HG02973 (cell line): ENCODE measurements at regions not wholly inside any gene's neighbourhood (a gene's known extent, or its start where the extent isn't known, plus 50 kb on each side); places are given as distances from the start of the nearest gene placed in this dataset.

ENCODE experiments used
- ATAC-seq: cut with Tn5 transposase; IDR thresholded peaks from one replicate; pipeline ENCODE4 v1.9.1; 2021; ENCODE audit warnings: moderate library complexity; ENCODE audit not compliant: unreplicated experiment

DNA sequence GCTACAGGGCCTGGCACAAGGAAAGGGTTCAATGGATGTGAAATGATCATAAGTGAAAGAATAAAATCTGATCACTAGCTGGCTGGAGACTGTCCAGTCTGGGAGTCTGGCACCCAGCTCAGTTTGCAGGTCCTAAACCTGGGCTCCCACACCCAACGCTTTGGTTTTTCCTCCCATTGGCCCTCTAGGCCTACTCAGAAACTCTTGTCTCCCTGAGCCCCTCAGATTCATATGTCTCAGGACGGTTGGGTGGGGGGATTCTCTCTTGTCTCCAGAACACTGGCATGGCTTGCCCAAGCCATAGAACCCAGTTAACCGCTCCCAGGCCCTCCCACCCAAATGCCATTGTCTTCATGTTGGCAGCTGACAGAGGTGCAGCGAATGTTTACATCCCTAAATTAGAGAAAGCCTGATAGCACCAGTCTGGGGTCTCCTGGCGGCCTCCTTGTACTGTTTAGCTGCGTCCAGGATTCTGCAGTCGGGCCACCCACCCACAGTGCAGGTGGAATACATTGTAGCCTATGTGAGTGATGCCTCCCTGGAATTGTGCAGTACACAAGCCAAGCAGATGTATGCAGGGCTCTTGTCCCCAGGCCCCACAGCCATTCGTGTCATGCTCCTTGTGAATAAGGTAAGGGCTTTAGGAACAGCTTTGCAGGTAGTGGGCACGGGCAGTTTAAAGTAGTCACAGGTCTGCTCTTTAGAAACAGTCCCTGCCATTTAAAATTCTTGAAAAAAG is 266.3 kb downstream of the XXYLT1 start:
- no peak for ATAC-seq

DNA sequence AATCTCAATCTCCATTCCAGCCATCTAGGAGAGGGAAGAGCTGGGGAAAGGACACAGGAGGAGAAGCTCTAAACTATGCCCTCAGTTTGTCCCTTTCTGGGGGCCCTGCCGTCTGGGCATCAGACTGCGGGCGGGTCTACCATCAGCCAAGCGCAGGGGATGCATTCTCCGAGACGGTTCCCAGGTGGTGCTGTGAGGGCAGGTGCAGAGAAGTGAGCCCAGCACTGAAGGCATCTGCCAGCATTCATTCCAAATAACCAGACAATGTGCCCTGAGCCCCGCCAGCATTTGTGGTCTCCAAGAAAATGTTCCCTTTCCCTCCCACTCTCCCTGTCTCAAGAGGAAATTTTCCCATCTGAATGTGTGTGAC is 265.7 kb downstream of the XXYLT1 start:
- ATAC-seq: no peak

DNA sequence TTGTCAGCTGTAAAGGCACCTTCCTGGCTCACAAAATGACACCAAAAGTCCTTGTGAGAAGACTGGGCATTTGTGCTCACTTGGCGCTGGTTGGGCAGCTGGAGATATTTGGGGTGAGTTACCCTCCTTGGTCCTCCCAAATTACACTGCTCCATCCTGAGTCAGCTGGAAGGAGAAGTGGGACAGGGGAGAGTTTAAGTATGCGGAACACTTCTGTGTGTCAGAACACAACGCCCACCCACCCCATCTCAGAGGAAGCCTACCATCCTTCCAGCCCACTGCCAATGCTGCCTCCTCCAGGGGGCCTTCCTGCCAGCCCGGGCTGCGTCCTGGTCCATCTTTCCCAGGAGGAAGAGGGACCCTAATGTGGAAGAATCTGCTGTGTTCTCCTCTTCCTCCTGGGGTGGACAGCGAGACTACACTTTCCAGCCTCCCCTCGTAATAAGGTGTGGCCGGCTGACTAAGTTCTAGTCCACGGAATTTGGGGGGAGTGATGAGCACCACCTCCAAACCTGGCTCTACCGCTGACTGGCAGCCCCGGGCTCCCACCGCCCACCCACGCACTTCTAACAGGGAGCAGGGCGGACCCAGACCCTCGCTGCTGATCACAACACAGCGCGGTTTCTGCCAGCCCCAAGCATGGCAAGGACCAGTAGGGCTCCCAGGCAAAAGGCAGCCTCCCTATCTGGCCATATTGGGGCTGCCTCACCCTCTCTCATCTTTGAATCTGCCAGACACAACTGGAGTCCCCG is 265.0 kb downstream of the XXYLT1 start:
- no peak for ATAC-seq

DNA sequence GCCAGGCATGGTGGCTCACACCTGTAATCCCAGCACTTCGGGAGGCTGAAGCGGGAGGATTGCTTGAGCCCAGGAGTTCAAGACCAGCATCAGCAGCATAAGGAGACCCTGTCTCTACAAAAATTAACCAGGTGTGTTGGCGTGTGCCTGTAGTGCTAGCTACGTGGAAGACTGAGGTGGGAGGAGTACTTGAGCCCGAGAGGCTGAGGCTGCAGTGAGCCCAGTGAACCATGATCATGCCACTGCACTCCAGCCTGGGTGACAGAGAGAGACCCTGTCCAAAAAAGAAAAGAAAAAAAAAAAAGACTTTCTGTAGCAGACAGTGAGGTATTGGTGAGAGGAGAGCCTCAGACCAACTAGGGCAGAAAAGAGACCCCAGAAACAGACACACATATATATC is 263.8 kb downstream of the XXYLT1 start:
- no peak for ATAC-seq

- no peak for ATAC-seq
These were observed 263.2 kb downstream of the XXYLT1 start for GRCh38 chr3:195007766-195008165.

- ATAC-seq: no peak
These were observed 262.1 kb downstream of the XXYLT1 start for GRCh38 chr3:195008816-195009215.

GRCh38 chr3:195009616-195010015 is 261.3 kb downstream of the XXYLT1 start:
- ATAC-seq: no peak

DNA sequence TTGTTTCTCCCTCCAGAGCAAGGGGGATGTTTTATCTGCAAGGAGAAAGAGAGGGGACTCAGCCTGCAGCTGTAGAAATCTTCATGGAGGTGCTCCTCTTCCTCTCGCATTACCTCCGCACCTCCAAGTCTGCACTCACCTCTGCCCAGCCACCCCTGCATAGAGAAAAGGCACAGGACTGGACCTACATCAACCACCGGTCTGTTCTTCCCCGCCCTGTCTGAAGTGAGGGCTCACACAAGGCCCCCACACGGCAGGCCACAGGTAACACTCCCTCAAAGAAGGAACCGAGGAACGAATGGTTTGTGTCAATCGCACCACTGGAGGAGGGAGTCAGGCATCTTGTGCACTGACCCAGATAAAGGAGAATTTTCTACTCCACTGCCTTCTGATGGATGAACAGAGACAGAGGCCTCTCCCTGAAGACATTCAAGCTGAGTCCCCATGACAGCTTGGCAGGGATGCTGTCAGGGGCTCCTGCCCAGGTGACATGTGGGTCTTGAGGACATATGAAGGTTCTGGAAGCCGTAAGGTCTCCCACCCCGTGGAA is 260.3 kb downstream of the XXYLT1 start:
- no peak for ATAC-seq

GRCh38 chr3:195011231-195011834 is 259.6 kb downstream of the XXYLT1 start:
- ATAC-seq: no peak

- ATAC-seq: no peak
These were observed 258.9 kb downstream of the XXYLT1 start for GRCh38 chr3:195012100-195012499.

- no peak for ATAC-seq
These were observed 258.4 kb downstream of the XXYLT1 start for GRCh38 chr3:195012571-195012970.

- no peak for ATAC-seq
These were observed 257.3 kb downstream of the XXYLT1 start for GRCh38 chr3:195013411-195014361.

- ATAC-seq: no peak
These were observed 255.9 kb downstream of the XXYLT1 start for GRCh38 chr3:195015021-195015420.

- no peak for ATAC-seq
These were observed 253.8 kb downstream of the XXYLT1 start for GRCh38 chr3:195017151-195017550.
